Liver (tissue), 8 donors: ENCODE measurements at regions not wholly inside any gene's neighbourhood (a gene's known extent, or its start where the extent isn't known, plus 50 kb on each side); places are given as distances from the start of the nearest gene placed in this dataset.

ENCODE experiments used
- DNase-seq: peaks from one replicate; pipeline ENCODE4 v3.0.0-alpha.2; 2017; ENCODE audit warnings: low spot score
- H3K27ac ChIP-seq, 2 donors: one replicate each; pipeline ENCODE4 v1.7.0; 2013; ENCODE audit warnings: inconsistent platforms in 2 of 2, low read length in 2 of 2, control low read depth in 1 of 2, low read depth in 1 of 2, mild to moderate bottlenecking in 1 of 2
- H3K27me3 ChIP-seq, 4 donors: one replicate each; pipeline versions ENCODE4 v1.6.1 to v1.7.0; 2013; ENCODE audit warnings: low read length in 3 of 4, inconsistent platforms in 1 of 4, mild to moderate bottlenecking in 1 of 4, moderate library complexity in 1 of 4; ENCODE audit not compliant: control insufficient read depth in 4 of 4, insufficient read depth in 4 of 4
- H3K36me3 ChIP-seq, 4 donors: one replicate each; pipeline versions ENCODE4 v1.6.1 to v1.7.0; 2013; ENCODE audit warnings: low read length in 3 of 4, mild to moderate bottlenecking in 3 of 4, low read depth in 1 of 4, moderate library complexity in 1 of 4; ENCODE audit not compliant: control insufficient read depth in 4 of 4, insufficient read depth in 3 of 4
- H3K4me1 ChIP-seq, 4 donors: one replicate each; pipeline versions ENCODE4 v1.6.1 to v1.7.0; 2013; ENCODE audit warnings: low read length in 3 of 4, mild to moderate bottlenecking in 3 of 4, moderate library complexity in 1 of 4; ENCODE audit not compliant: control insufficient read depth in 4 of 4, insufficient read depth in 4 of 4
- H3K4me3 ChIP-seq, 3 donors: one replicate each; pipeline versions ENCODE4 v1.6.1 to v1.7.0; 2013; ENCODE audit warnings: low read length in 3 of 3, control low read depth in 1 of 3, low read depth in 1 of 3, mild to moderate bottlenecking in 1 of 3
- H3K9ac ChIP-seq, 2 donors: one replicate each; pipeline ENCODE4 v1.7.0; 2013; ENCODE audit warnings: low read length in 2 of 2, mild to moderate bottlenecking in 2 of 2, moderate library complexity in 2 of 2, control low read depth in 1 of 2, low read depth in 1 of 2
- H3K9me3 ChIP-seq, 4 donors: one replicate each; pipeline versions ENCODE4 v1.6.1 to v1.7.0; 2013; ENCODE audit warnings: low read length in 3 of 4; ENCODE audit not compliant: control insufficient read depth in 4 of 4
- ATF3 ChIP-seq: IDR thresholded peaks from 2 replicates; pipeline ENCODE4 v1.6.1; 2016; ENCODE audit warnings: antibody characterized with exemption
- EGR1 ChIP-seq, 2 donors: IDR thresholded peaks; 2 replicates each; pipeline ENCODE4 v1.6.1; 2016 to 2018; ENCODE audit warnings: antibody characterized with exemption in 2 of 2, low read depth in 2 of 2
- FOXA1 ChIP-seq: IDR thresholded peaks from 2 replicates; pipeline ENCODE4 v1.6.1; 2016; ENCODE audit warnings: antibody characterized with exemption
- FOXA2 ChIP-seq: IDR thresholded peaks from 2 replicates; pipeline ENCODE4 v1.6.1; 2016; ENCODE audit warnings: antibody characterized with exemption
- GABPA ChIP-seq, 2 donors: IDR thresholded peaks in 1 of 2; conservative IDR thresholded peaks in 1 of 2; 2 replicates each; pipeline ENCODE4 v1.6.1; 2016; ENCODE audit warnings: antibody characterized with exemption in 2 of 2, mild to moderate bottlenecking in 1 of 2, moderate library complexity in 1 of 2
- HNF4A ChIP-seq, 2 donors: conservative IDR thresholded peaks; 2 replicates each; pipeline ENCODE4 v1.6.1; 2016; ENCODE audit warnings: antibody characterized with exemption in 2 of 2, mild to moderate bottlenecking in 2 of 2
- HNF4G ChIP-seq: IDR thresholded peaks from 2 replicates; pipeline ENCODE4 v1.6.1; 2016; ENCODE audit warnings: antibody characterized with exemption
- JUND ChIP-seq, 2 donors: IDR thresholded peaks; 2 replicates each; pipeline ENCODE4 v1.6.1; 2016; ENCODE audit warnings: antibody characterized with exemption in 2 of 2
- MAX ChIP-seq: IDR thresholded peaks from 2 replicates; pipeline ENCODE4 v1.6.1; 2016; ENCODE audit warnings: antibody characterized with exemption
- NR2F2 ChIP-seq: IDR thresholded peaks from 2 replicates; pipeline ENCODE4 v1.6.1; 2016; ENCODE audit warnings: antibody characterized with exemption
- RAD21 ChIP-seq, 2 donors: IDR thresholded peaks; 2 replicates each; pipeline ENCODE4 v1.6.1; 2016; ENCODE audit warnings: antibody characterized with exemption in 2 of 2, mild to moderate bottlenecking in 2 of 2
- REST ChIP-seq: IDR thresholded peaks from 2 replicates; pipeline ENCODE4 v1.6.1; 2016; ENCODE audit warnings: antibody characterized with exemption, mild to moderate bottlenecking
- RXRA ChIP-seq, 2 donors: IDR thresholded peaks; 2 replicates each; pipeline ENCODE4 v1.6.1; 2017 to 2018; ENCODE audit warnings: antibody characterized with exemption in 2 of 2, mild to moderate bottlenecking in 1 of 2
- SP1 ChIP-seq: IDR thresholded peaks from 2 replicates; pipeline ENCODE4 v1.6.1; 2018; ENCODE audit warnings: antibody characterized with exemption, mild to moderate bottlenecking
- TAF1 ChIP-seq: conservative IDR thresholded peaks from 2 replicates; pipeline ENCODE4 v1.6.1; 2016; ENCODE audit warnings: antibody characterized with exemption, mild to moderate bottlenecking
- YY1 ChIP-seq: IDR thresholded peaks from 2 replicates; pipeline ENCODE4 v1.6.1; 2016; ENCODE audit warnings: antibody characterized with exemption, mild to moderate bottlenecking
- ZBTB33 ChIP-seq: IDR thresholded peaks from 2 replicates; pipeline ENCODE4 v1.6.1; 2016; ENCODE audit warnings: antibody characterized with exemption
- WGBS: extraction: QIAGEN DNeasy Blood & Tissue Kit; methylation state at CpG from one replicate; pipeline ENCODE4 v1.1.7; 2013; 5-methylcytosine and 5-hydroxymethylcytosine counted together
- TF ChIP-seq, protein P1 (sequence below): fragments of 150-350 bp; IDR thresholded peaks from 2 replicates; pipeline ENCODE4 v1.5.1; 2017; ENCODE audit warnings: improper control_type of control experiment, low read depth, low read length; ENCODE audit not compliant: missing input control
- donor health status: healthy.
- donor health status: healthy.
- donor health status: healthy.
- donor health status: healthy.
- donor health status: healthy.

GRCh38 chr2:60677356-60677755 lies 78.7 kb upstream of the PAPOLG start (continued):
- TF ChIP-seq ZBTB33 (no peak), GABPA (IDR thresholded peaks at IDR 0.05 in 1 of 2, conservative IDR thresholded peaks at IDR 0.05 in 1 of 2) (no peak), YY1 (no peak)

DNA sequence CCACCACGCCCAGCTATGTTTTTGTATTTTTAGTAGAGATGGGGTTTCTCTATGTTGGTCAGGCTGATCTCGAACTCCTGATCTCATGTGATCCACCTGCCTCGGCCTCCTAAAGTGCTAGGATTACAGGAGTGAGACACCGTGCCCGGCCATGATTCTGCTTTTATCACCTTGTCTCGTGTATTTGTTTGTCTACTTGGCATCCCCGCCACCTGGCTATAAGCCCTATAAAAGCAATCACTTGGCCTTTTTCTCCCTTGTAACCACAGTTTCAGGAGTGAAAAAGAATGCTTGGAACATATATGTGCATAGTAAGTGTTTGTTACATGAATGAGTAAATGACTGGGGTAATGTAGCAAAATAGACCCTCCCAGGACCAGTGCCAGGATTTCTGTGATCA lies 77.5 kb upstream of the PAPOLG start:
- TF ChIP-seq NR2F2 (no peak), RXRA (IDR thresholded peaks at IDR 0.05) (no peak), MAX (no peak), FOXA2 (no peak), YY1 (no peak), GABPA (IDR thresholded peaks at IDR 0.05 in 1 of 2, conservative IDR thresholded peaks at IDR 0.05 in 1 of 2) (no peak), HNF4A (conservative IDR thresholded peaks at IDR 0.05) (no peak), JUND (IDR thresholded peaks at IDR 0.05) (no peak), HNF4G (no peak), FOXA1 (no peak), SP1 (no peak), TAF1 (no peak), EGR1 (IDR thresholded peaks at IDR 0.05; ENCODE audit: low read depth in 2 of 2) (no peak), RAD21 (IDR thresholded peaks at IDR 0.05) (no peak), ATF3 (no peak), REST (no peak), ZBTB33 (no peak)
- TF ChIP-seq, protein P1, sequence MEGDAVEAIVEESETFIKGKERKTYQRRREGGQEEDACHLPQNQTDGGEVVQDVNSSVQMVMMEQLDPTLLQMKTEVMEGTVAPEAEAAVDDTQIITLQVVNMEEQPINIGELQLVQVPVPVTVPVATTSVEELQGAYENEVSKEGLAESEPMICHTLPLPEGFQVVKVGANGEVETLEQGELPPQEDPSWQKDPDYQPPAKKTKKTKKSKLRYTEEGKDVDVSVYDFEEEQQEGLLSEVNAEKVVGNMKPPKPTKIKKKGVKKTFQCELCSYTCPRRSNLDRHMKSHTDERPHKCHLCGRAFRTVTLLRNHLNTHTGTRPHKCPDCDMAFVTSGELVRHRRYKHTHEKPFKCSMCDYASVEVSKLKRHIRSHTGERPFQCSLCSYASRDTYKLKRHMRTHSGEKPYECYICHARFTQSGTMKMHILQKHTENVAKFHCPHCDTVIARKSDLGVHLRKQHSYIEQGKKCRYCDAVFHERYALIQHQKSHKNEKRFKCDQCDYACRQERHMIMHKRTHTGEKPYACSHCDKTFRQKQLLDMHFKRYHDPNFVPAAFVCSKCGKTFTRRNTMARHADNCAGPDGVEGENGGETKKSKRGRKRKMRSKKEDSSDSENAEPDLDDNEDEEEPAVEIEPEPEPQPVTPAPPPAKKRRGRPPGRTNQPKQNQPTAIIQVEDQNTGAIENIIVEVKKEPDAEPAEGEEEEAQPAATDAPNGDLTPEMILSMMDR = no peak
- WGBS = 61% methylated on average over 7 of the region's 7 CpGs

More for the DNA sequence above, 77.5 kb upstream of the PAPOLG start:
- no peaks in the 10 kb centered on the region for H3K4me1 ChIP-seq
- DNase-seq = no peak
- no peaks in the 10 kb centered on the region for H3K9me3 ChIP-seq
- peaks cover 0 to 5% (median 0%) of the 10 kb centered on the region in 4 donors for H3K27me3 ChIP-seq
- no peak overlapping the region for H3K4me3 ChIP-seq
- no peaks in the 10 kb centered on the region for H3K36me3 ChIP-seq
- H3K9ac ChIP-seq = no peak overlapping the region
- no peak overlapping the region for H3K27ac ChIP-seq
